ENCODE measurements at regions not wholly inside any gene's neighbourhood (a gene's known extent, or its start where the extent isn't known, plus 50 kb on each side); places are given as distances from the start of the nearest gene placed in this dataset.

DNA sequence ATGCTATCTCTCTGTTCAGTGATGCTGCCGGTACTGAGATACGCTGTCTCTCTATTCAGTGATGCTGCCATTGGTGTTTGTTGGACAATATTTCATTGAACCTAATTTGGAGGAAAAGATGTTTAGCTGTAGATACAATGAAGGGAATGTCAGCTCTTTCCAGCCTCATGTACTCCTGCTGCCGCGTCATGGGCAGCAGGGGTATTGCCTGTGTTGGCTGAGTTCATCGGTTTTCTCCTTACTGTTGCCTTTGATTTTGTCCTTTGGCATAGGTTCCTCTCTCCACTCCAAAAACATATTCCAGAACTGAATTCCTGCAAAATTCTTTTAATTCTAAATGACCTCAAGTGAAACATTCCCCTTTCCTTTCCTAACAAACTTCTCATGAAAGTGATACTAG lies 942.6 kb downstream of the NLGN4Y start:
- no peak overlapping the region for H3K4me3 ChIP-seq (ENCODE audit: low read length)
- no peak for DNase-seq (ENCODE audit: low read depth, low spot score)

GRCh38 chrY:15468091-15468490 lies 943.8 kb downstream of the NLGN4Y start:
- no peak overlapping the region for H3K4me3 ChIP-seq (ENCODE audit: low read length)
- DNase-seq (ENCODE audit: low read depth, low spot score) = no peak

DNA sequence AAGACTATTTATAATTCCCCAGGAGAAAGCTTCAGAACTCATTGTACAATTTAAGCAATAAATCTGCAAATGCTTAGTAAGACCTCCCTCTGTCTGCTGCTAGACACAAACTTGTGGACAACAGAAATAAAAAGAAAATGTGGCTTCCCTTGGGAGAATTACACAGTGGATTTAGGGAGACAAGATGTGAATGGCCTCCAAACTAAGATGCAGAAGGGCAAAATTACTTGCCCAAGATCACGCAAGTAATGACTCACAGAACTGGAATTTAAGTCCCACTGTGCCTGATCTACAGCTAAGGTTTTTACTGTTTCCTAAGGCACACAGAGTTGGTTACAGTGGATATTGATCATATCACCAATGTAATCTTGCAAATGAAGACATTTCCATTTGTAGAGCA lies 947.0 kb downstream of the NLGN4Y start:
- H3K4me3 ChIP-seq (ENCODE audit: low read length) = no peak overlapping the region
- DNase-seq (ENCODE audit: low read depth, low spot score) = no peak

GRCh38 chrY:15478348-15478963 lies 954.1 kb downstream of the NLGN4Y start:
- no peak for DNase-seq (ENCODE audit: low read depth, low spot score)

GRCh38 chrY:15500536-15500935 lies 976.2 kb downstream of the NLGN4Y start:
- DNase-seq (ENCODE audit: low read depth, low spot score) = no peak
- H3K4me3 ChIP-seq (ENCODE audit: low read length) = no peak overlapping the region

More at GRCh38 chrY:15478348-15478963, 954.1 kb downstream of the NLGN4Y start:
- H3K4me3 ChIP-seq (ENCODE audit: low read length) = no peak overlapping the region

DNA sequence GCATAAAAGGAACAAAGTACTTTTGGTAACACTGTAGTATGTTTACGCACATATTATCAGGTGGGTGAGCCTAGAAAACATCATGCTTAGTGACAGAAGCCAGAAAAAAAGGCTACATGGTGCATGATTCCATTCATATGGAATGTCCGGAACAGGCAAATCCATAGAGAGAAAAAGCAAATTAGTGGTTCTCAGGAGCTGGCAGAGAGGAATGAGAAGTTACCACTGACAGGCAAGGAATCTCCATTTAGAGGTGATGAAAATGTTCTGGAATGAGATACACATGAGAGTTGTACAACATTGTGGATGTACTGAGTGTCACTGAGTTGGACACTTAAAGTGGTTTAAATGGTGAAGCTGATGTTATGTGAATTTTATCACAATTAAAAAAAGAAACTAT lies 976.9 kb downstream of the NLGN4Y start:
- H3K4me3 ChIP-seq (ENCODE audit: low read length) = no peak overlapping the region
- no peak for DNase-seq (ENCODE audit: low read depth, low spot score)

- DNase-seq (ENCODE audit: low read depth, low spot score) = no peak
- no peak overlapping the region for H3K4me3 ChIP-seq (ENCODE audit: low read length)
Measured at GRCh38 chrY:15510288-15510687, 986.0 kb downstream of the NLGN4Y start.

GRCh38 chrY:15510984-15511650 lies 986.8 kb downstream of the NLGN4Y start:
- no peak for DNase-seq (ENCODE audit: low read depth, low spot score)
- H3K4me3 ChIP-seq (ENCODE audit: low read length) = no peak overlapping the region

DNA sequence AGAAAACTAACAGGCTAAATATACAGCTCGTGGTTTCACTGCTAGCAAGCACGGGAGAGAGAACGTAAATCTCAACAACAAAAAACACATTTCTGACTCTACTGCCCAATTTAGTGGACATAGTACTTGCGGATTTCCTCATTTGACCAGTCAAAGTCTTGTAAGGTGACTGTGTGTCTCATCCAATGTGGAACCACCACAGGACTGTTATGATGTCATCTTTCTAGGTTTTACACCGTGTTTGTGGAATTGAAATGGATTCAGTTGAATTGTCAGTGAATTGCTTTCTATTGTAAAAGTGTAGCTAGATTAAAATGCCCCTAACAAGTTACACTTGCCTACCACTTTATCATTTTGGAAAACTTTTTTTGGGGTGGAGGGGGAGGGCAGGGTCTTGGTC lies 1010.8 kb downstream of the NLGN4Y start:
- DNase-seq (ENCODE audit: low read depth, low spot score) = no peak
- no peak overlapping the region for H3K4me3 ChIP-seq (ENCODE audit: low read length)

DNA sequence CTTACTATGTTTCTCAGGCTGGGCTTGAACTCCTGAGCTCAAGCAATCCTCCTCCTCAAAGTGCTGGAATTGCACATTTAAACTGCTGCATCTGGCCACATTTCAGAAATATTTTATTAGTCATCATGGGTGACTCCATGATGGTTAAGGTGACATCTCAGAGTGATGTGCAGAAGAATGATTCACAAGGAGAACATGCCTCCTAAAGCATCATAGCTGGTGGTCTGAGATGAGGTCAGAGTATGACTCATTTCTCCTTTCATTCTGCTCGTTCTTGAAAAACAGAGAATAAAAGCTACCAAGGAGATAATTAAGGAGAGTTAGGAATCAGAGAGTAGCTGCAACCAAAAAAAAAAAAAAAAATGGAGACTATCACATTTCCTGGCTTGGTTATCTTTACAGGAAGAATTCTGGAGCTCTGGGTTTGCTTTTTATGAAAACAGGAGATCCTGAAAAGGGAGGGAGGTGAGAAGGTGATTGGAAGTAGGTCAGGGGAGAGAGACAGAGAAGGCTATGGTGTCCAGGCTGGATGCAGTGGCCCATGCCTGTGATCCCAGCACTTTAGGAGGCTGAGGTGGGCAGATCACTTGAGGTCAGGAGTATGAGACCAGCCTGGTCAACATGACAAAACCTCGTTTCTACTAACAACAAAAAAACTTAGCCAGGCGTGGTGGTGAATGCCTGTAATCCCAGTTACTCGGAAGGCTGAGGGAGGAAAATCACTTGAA lies 1011.6 kb downstream of the NLGN4Y start:
- DNase-seq (ENCODE audit: low read depth, low spot score) = no peak
- H3K4me3 ChIP-seq (ENCODE audit: low read length) = no peak overlapping the region

GRCh38 chrY:15540516-15540915 lies 1016.2 kb downstream of the NLGN4Y start:
- DNase-seq (ENCODE audit: low read depth, low spot score) = no peak
- H3K4me3 ChIP-seq (ENCODE audit: low read length) = no peak overlapping the region

DNA sequence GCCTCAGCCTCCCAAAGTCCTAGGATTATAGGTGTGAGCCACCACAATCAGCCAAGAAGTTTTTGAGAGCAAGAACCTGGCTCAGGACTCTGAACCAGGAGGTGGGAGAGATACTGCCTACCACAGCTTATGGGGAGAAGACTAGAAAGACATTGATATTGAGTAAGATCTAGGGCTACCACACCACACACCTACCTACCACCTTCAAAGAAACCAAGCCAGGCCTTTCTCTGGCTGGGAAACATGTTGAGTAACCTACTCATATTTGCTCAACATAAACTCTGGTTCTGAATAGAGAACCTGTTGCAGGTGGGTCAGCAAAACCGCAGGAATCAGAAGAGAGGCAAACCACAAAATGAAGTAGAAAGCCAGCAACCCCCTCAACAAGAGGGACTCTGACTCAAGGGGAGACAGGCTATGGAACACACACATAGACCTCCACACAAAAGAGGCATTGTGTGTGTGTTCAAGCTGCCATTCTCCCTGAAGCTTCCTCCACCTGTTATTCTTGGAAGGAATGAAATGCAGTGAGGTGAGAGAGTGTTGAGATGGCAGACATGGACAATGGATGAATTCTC lies 1021.9 kb downstream of the NLGN4Y start:
- no peak for DNase-seq (ENCODE audit: low read depth, low spot score)
- no peak overlapping the region for H3K4me3 ChIP-seq (ENCODE audit: low read length)

- no peak for DNase-seq (ENCODE audit: low read depth, low spot score)
- no peak overlapping the region for H3K4me3 ChIP-seq (ENCODE audit: low read length)
Measured at GRCh38 chrY:15552074-15552473, 1027.7 kb downstream of the NLGN4Y start.

- no peak for DNase-seq (ENCODE audit: low read depth, low spot score)
- no peak overlapping the region for H3K4me3 ChIP-seq (ENCODE audit: low read length)
Measured at GRCh38 chrY:15554991-15555390, 1030.7 kb downstream of the NLGN4Y start.

- H3K4me3 ChIP-seq (ENCODE audit: low read length) = no peak overlapping the region
Measured at GRCh38 chrY:15559169-15559568, 1034.8 kb downstream of the NLGN4Y start.

DNA sequence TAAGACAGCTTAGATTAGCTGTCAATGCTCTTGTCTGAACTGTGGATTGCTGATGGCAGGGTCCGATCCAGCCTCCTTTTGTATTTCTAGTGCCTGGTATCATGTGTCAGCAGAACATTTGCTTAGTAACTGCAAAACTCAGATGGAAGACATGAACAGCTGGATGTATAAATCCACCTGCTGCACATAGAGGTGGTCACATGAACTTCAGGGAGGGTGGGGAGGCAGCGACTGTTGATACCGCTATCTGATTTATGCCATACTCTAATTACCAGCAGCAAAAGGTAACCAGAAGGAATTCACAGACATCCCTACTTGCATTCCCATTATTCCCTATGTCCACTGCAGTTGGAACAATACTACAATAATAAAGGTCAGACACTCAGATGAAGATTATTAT lies 1036.5 kb downstream of the NLGN4Y start:
- DNase-seq (ENCODE audit: low read depth, low spot score) = no peak
- H3K4me3 ChIP-seq (ENCODE audit: low read length) = no peak overlapping the region

More at GRCh38 chrY:15559169-15559568, 1034.8 kb downstream of the NLGN4Y start:
- DNase-seq (ENCODE audit: low read depth, low spot score) = no peak

GRCh38 chrY:15561501-15562289 lies 1037.4 kb downstream of the NLGN4Y start:
- DNase-seq (ENCODE audit: low read depth, low spot score) = no peak
- H3K4me3 ChIP-seq (ENCODE audit: low read length) = no peak overlapping the region

GRCh38 chrY:15577886-15578285 lies 1053.6 kb downstream of the NLGN4Y start:
- no peak overlapping the region for H3K4me3 ChIP-seq (ENCODE audit: low read length)
- no peak for DNase-seq (ENCODE audit: low read depth, low spot score)

DNA sequence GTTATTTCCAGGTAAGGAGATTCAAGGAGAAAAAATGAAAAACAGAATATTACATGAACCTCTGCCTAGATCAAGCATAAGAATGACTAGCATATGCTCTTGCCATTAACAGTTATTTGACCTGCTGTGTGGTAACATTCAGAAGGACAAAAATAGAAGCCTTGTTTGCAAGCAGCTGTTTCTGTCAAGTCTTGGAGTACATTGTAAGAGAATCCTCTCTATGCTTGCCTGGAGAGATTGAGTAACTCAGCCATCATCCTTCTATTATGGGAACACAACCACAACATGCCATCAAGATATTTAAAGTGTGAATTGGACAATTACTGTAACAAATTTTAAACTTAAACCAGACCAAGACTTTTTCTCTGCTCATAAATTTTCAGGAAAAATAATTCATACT lies 1054.4 kb downstream of the NLGN4Y start:
- DNase-seq (ENCODE audit: low read depth, low spot score) = no peak
- H3K4me3 ChIP-seq (ENCODE audit: low read length) = no peak overlapping the region

Measured in Jurkat, Clone E6-1 (cell line).